Keratinocyte (primary cell): ENCODE measurements at regions not wholly inside any gene's neighbourhood (a gene's known extent, or its start where the extent isn't known, plus 50 kb on each side); places are given as distances from the start of the nearest gene placed in this dataset.

Experiments used
- DNase-seq: peaks from one replicate; pipeline ENCODE4 v3.0.0-alpha.2; 2011; ENCODE audit warnings: low read depth, missing footprints, low spot score
- FAIRE-seq: peaks from 2 replicates; lab custom pipeline; 2011; peaks lifted over from hg19 to GRCh38; lab: Jason Lieb, UNC
- H2AFZ ChIP-seq: 2 replicates; pipeline ENCODE4 v1.6.0; 2012; ENCODE audit warnings: low read length, control low read depth, inconsistent platforms; ENCODE audit not compliant: control insufficient read depth
- H3K27ac ChIP-seq: 2 replicates; pipeline ENCODE4 v1.5.1; 2011; ENCODE audit warnings: low read length; ENCODE audit not compliant: control insufficient read depth, insufficient read depth
- H3K27me3 ChIP-seq: 3 replicates; pipeline ENCODE4 v1.6.0; 2011; ENCODE audit warnings: low read length; ENCODE audit not compliant: control insufficient read depth, insufficient read depth; ENCODE audit errors: extremely low read depth
- H3K36me3 ChIP-seq, 2 experiments: 2 replicates in 1 of 2; 3 replicates in 1 of 2; pipeline ENCODE4 v1.5.1; 2011; ENCODE audit warnings: low read length in 2 of 2, mild to moderate bottlenecking in 1 of 2; ENCODE audit not compliant: control insufficient read depth in 2 of 2, insufficient read depth in 2 of 2; ENCODE audit errors: extremely low read depth in 1 of 2
- H3K4me1 ChIP-seq: 3 replicates; pipeline ENCODE4 v1.5.1; 2011; ENCODE audit warnings: low read length; ENCODE audit not compliant: control insufficient read depth, insufficient read depth; ENCODE audit errors: extremely low read depth
- H3K4me2 ChIP-seq: 3 replicates; pipeline ENCODE4 v1.6.0; 2011; ENCODE audit warnings: low read depth, low read length; ENCODE audit not compliant: control insufficient read depth, insufficient read depth; ENCODE audit errors: extremely low read depth
- H3K4me3 ChIP-seq, 3 experiments: fragments of 200-600 bp in 1 of 3; sonication (generic) in 1 of 3; 2 replicates in 2 of 3; 3 replicates in 1 of 3; pipeline ENCODE4 v1.5.1; 2011 to 2016; ENCODE audit warnings: low read length in 3 of 3, mild to moderate bottlenecking in 3 of 3, control low read depth in 2 of 3, inconsistent platforms in 1 of 3, low read depth in 1 of 3, mixed read lengths in 1 of 3, mixed run types in 1 of 3, moderate library complexity in 1 of 3; ENCODE audit not compliant: control insufficient read depth in 2 of 3, insufficient read depth in 2 of 3; ENCODE audit errors: extremely low read depth in 1 of 3
- H3K79me2 ChIP-seq: 2 replicates; pipeline ENCODE4 v1.6.0; 2012; ENCODE audit warnings: low read length; ENCODE audit not compliant: control insufficient read depth, insufficient read depth
- H3K9ac ChIP-seq: 3 replicates; pipeline ENCODE4 v1.6.0; 2011; ENCODE audit warnings: low read length; ENCODE audit not compliant: control insufficient read depth, insufficient read depth; ENCODE audit errors: extremely low read depth
- H3K9me1 ChIP-seq: 3 replicates; pipeline ENCODE4 v1.6.0; 2011; ENCODE audit warnings: low read length; ENCODE audit not compliant: control insufficient read depth, insufficient read depth; ENCODE audit errors: extremely low read depth
- H3K9me3 ChIP-seq: 2 replicates; pipeline ENCODE4 v1.5.1; 2012; ENCODE audit warnings: low read depth, low read length; ENCODE audit not compliant: control insufficient read depth
- H4K20me1 ChIP-seq: 3 replicates; pipeline ENCODE4 v1.6.0; 2011; ENCODE audit warnings: low read length; ENCODE audit not compliant: control insufficient read depth, insufficient read depth; ENCODE audit errors: extremely low read depth
- CTCF ChIP-seq, 3 experiments: IDR thresholded peaks in 1 of 3; conservative IDR thresholded peaks in 1 of 3; optimal IDR thresholded peaks in 1 of 3; 2 replicates in 2 of 3; 3 replicates in 1 of 3; pipeline versions ENCODE3 to v1.5.1; 2011; ENCODE audit warnings: low read length in 3 of 3, mild to moderate bottlenecking in 3 of 3, moderate library complexity in 2 of 3, control low read depth in 1 of 3, inconsistent platforms in 1 of 3; ENCODE audit not compliant: insufficient read depth in 2 of 3; ENCODE audit errors: extremely low read depth in 1 of 3
- EZH2 ChIP-seq: IDR thresholded peaks from one replicate; pipeline ENCODE4 v1.6.1; 2012; ENCODE audit warnings: inconsistent platforms, mild to moderate bottlenecking, low read length, moderate library complexity
- dilution Hi-C: fragments of 300-500 bp; cut with MboI; formaldehyde crosslinking; loops from one replicate; pipeline ENCODE4 v1.7.0; 2020; ENCODE audit warnings: low sequenced_read_pairs; ENCODE audit not compliant: extremely low pct_ligation_motif_present

GRCh38 chr18:37944700-37945270 lies 379.2 kb upstream of the CELF4 start:
- Histone ChIP-seq H2AFZ (no peak overlapping the region), H3K4me2 (no peak overlapping the region), H3K4me1 (no peaks in the 10 kb centered on the region), H4K20me1 (no peaks in the 10 kb centered on the region), H3K9me1 (no peaks in the 10 kb centered on the region), H3K9ac (no peak overlapping the region), H3K27ac (no peak overlapping the region), H3K27me3 (no peaks in the 10 kb centered on the region), H3K36me3 (no peaks in the 10 kb centered on the region), H3K9me3 (no peaks in the 10 kb centered on the region), H3K79me2 (no peaks in the 10 kb centered on the region), H3K4me3 (no peak overlapping the region)
- DNase-seq: no peak
- no peak for TF ChIP-seq CTCF (optimal IDR thresholded peaks at IDR 0.05 in 1 of 3, IDR thresholded peaks at IDR 0.05 in 1 of 3, conservative IDR thresholded peaks at IDR 0.05 in 1 of 3; ENCODE audit: extremely low read depth in 1 of 3, insufficient read depth in 2 of 3, low read length in 3 of 3)
- no peak for TF ChIP-seq EZH2
- dilution Hi-C loops: no loop called here
- FAIRE-seq: no peak

GRCh38 chr18:37937287-37937686 lies 371.7 kb upstream of the CELF4 start:
- H3K9me3 ChIP-seq: no peaks in the 10 kb centered on the region
- no peak overlapping the region for H3K9ac ChIP-seq
- H4K20me1 ChIP-seq: no peaks in the 10 kb centered on the region
- H3K4me1 ChIP-seq: peaks cover 5% of the 10 kb centered on the region
- dilution Hi-C loops: no loop called here
- no peaks in the 10 kb centered on the region for H3K36me3 ChIP-seq
- H3K27ac ChIP-seq: no peak overlapping the region
- DNase-seq (no peak), FAIRE-seq (no peak)
- peak overlapping the region; percentile 16 for H3K4me2 ChIP-seq
- TF ChIP-seq CTCF (optimal IDR thresholded peaks at IDR 0.05 in 1 of 3, IDR thresholded peaks at IDR 0.05 in 1 of 3, conservative IDR thresholded peaks at IDR 0.05 in 1 of 3; ENCODE audit: extremely low read depth in 1 of 3, insufficient read depth in 2 of 3, low read length in 3 of 3) (peak in 1 of 3 experiments; percentile 16), EZH2 (no peak)
- no peaks in the 10 kb centered on the region for H3K9me1 ChIP-seq
- H3K79me2 ChIP-seq: no peaks in the 10 kb centered on the region
- peak overlapping the region; percentile 13 for H2AFZ ChIP-seq
- H3K27me3 ChIP-seq: no peaks in the 10 kb centered on the region
- H3K4me3 ChIP-seq: no peak overlapping the region
